ENCODE measurements at regions not wholly inside any gene's neighbourhood (a gene's known extent, or its start where the extent isn't known, plus 50 kb on each side); places are given as distances from the start of the nearest gene placed in this dataset.

GRCh38 chr3:87175732-87176131 lies 51.4 kb upstream of the CHMP2B start:
- DNase-seq = no peak

- DNase-seq = no peak
Observed at GRCh38 chr3:87173776-87174175, 53.3 kb upstream of the CHMP2B start.

- DNase-seq = no peak
Observed at GRCh38 chr3:87173071-87173470, 54.0 kb upstream of the CHMP2B start.

GRCh38 chr3:87167628-87168456 lies 59.3 kb upstream of the CHMP2B start:
- DNase-seq = no peak

GRCh38 chr3:87164245-87164644 lies 62.9 kb upstream of the CHMP2B start:
- no peak for DNase-seq

- no peak for DNase-seq
Observed at GRCh38 chr3:87161851-87162250, 65.3 kb upstream of the CHMP2B start.

- DNase-seq = no peak
Observed at GRCh38 chr3:87161417-87161816, 65.7 kb upstream of the CHMP2B start.

- DNase-seq = no peak
Observed at GRCh38 chr3:87161013-87161412, 66.1 kb upstream of the CHMP2B start.

GRCh38 chr3:87158823-87159222 lies 68.3 kb upstream of the CHMP2B start:
- no peak for DNase-seq

- no peak for DNase-seq
Observed at GRCh38 chr3:87148020-87148419, 79.1 kb upstream of the CHMP2B start.

- DNase-seq = no peak
Observed at GRCh38 chr3:87147562-87147961, 79.5 kb upstream of the CHMP2B start.

- DNase-seq = no peak
Observed at GRCh38 chr3:87145553-87145952, 81.6 kb upstream of the CHMP2B start.

GRCh38 chr3:87136066-87136596 lies 91.0 kb upstream of the CHMP2B start:
- DNase-seq = no peak

GRCh38 chr3:87135412-87135811 lies 91.7 kb upstream of the CHMP2B start:
- DNase-seq = no peak

GRCh38 chr3:87132801-87133200 lies 94.3 kb upstream of the CHMP2B start:
- DNase-seq = no peak

- DNase-seq = no peak
Observed at GRCh38 chr3:87128006-87128405, 99.1 kb upstream of the CHMP2B start.

GRCh38 chr3:87127281-87127680 lies 99.8 kb upstream of the CHMP2B start:
- no peak for DNase-seq

- no peak for DNase-seq
Observed at GRCh38 chr3:87126321-87126720, 100.8 kb upstream of the CHMP2B start.

- DNase-seq = no peak
Observed at GRCh38 chr3:87125116-87125515, 102.0 kb upstream of the CHMP2B start.

GRCh38 chr3:87122766-87123165 lies 104.3 kb upstream of the CHMP2B start:
- no peak for DNase-seq

- DNase-seq = no peak
Observed at GRCh38 chr3:87121856-87122255, 105.3 kb upstream of the CHMP2B start.

- DNase-seq = peak; percentile 64
Observed at GRCh38 chr3:87120881-87121280, 106.2 kb upstream of the CHMP2B start.

- no peak for DNase-seq
Observed at GRCh38 chr3:87120236-87120635, 106.9 kb upstream of the CHMP2B start.

GRCh38 chr3:87109465-87109864 lies 117.6 kb upstream of the CHMP2B start:
- no peak for DNase-seq

Measured in NCI-H524 treated with DMSO at 0.1 percent for 48 hours (cell line).